K562 (cell line): ENCODE measurements at regions not wholly inside any gene's neighbourhood (a gene's known extent, or its start where the extent isn't known, plus 50 kb on each side); places are given as distances from the start of the nearest gene placed in this dataset.

ENCODE experiments used
- ATAC-seq: fragments of 200-7000 bp; cut with Tn5 transposase; 3 replicates; pipeline ENCODE4 v1.9.1; 2020; ENCODE audit warnings: moderate library complexity
- BruUV-seq: library from RNA; stranded (reverse); fragments of 400-500 nt; replicated peaks from 2 replicates; lab custom pipeline; 2021; lab: Mats Ljungman, UMichigan
- CTCF ChIA-PET: fragments of 300-600 bp; formaldehyde crosslinking; extraction: SDS; loops from one replicate; lab custom pipeline; 2021; ENCODE audit warnings: low intra/inter-chr PET ratio; lab: Yijun Ruan, JAX
- POLR2A ChIA-PET: fragments of 300-600, 350-650 bp; sonication (Branson Sonifier 250); formaldehyde crosslinking; extraction: SDS; loops from one replicate; lab custom pipeline; 2021; ENCODE audit warnings: antibody characterized with exemption, inconsistent platforms; lab: Yijun Ruan, JAX
- DNase-seq, 4 experiments: peaks; one replicate each; pipeline versions ENCODE4 v3.0.0 to v3.0.0-alpha.2; 2011 to 2018; ENCODE audit warnings: low spot score in 3 of 4, mixed read lengths in 3 of 4; ENCODE audit errors: extremely low read depth in 1 of 4
- FAIRE-seq: peaks from 2 replicates; lab custom pipeline; 2011; peaks lifted over from hg19 to GRCh38; lab: Jason Lieb, UNC
- H2AFZ ChIP-seq: 2 replicates; pipeline ENCODE4 v1.6.0; 2011; ENCODE audit warnings: low read depth, low read length, control low read depth, inconsistent platforms
- H3K27ac ChIP-seq: fragments of 200-600 bp; 3 replicates; pipeline ENCODE4 v1.8.0; 2011; ENCODE audit warnings: low read depth, mild to moderate bottlenecking, control low read depth, inconsistent platforms, low read length, moderate library complexity, mixed read lengths; ENCODE audit errors: extremely low read depth
- H3K27me3 ChIP-seq, 2 experiments: fragments of 300-600 bp in 1 of 2; 2 replicates in 1 of 2; 3 replicates in 1 of 2; pipeline versions ENCODE4 v1.6.0 to v1.8.0; 2011; ENCODE audit warnings: inconsistent platforms in 2 of 2, low read length in 2 of 2, mild to moderate bottlenecking in 1 of 2, mixed read lengths in 1 of 2, moderate library complexity in 1 of 2; ENCODE audit not compliant: control insufficient read depth in 2 of 2, insufficient read depth in 2 of 2
- H3K36me3 ChIP-seq: fragments of 300-600 bp; 3 replicates; pipeline ENCODE4 v1.8.0; 2011; ENCODE audit warnings: mild to moderate bottlenecking, low read length, inconsistent platforms; ENCODE audit not compliant: control insufficient read depth, insufficient read depth
- H3K4me1 ChIP-seq, 2 experiments: fragments of 200-600 bp in 1 of 2; replicated peaks in 1 of 2; 2 replicates in 1 of 2; 3 replicates in 1 of 2; pipeline versions ENCODE4 v1.5.1 to v1.8.0; 2011; ENCODE audit warnings: inconsistent platforms in 2 of 2, low read length in 2 of 2, mild to moderate bottlenecking in 1 of 2, mixed read lengths in 1 of 2, moderate library complexity in 1 of 2; ENCODE audit not compliant: control insufficient read depth in 2 of 2, insufficient read depth in 2 of 2
- H3K4me2 ChIP-seq: 2 replicates; pipeline ENCODE4 v1.6.1; 2011; ENCODE audit warnings: low read length, control low read depth, inconsistent platforms, mixed read lengths; ENCODE audit not compliant: insufficient read depth
- H3K4me3 ChIP-seq: fragments of 200-600 bp; sonication (generic), shearing (Covaris generic); 2 replicates; pipeline ENCODE4 v1.5.1; 2016; ENCODE audit warnings: control low read depth, inconsistent platforms
- H3K79me2 ChIP-seq: fragments of 200-600 bp; 3 replicates; pipeline ENCODE4 v1.8.0; 2011; ENCODE audit warnings: low read length, inconsistent platforms; ENCODE audit not compliant: control insufficient read depth, insufficient read depth
- H3K9ac ChIP-seq, 2 experiments: 2 replicates each; pipeline versions ENCODE4 v1.6.0 to v1.6.1; 2011; ENCODE audit warnings: low read depth in 2 of 2, low read length in 2 of 2, control low read depth in 1 of 2, inconsistent platforms in 1 of 2, mild to moderate bottlenecking in 1 of 2, mixed read lengths in 1 of 2; ENCODE audit not compliant: insufficient read depth in 1 of 2
- H3K9me1 ChIP-seq: one replicate; pipeline ENCODE4 v1.6.0; 2011; ENCODE audit warnings: inconsistent platforms, mild to moderate bottlenecking, low read length, moderate library complexity; ENCODE audit not compliant: control insufficient read depth, insufficient read depth
- H3K9me3 ChIP-seq: replicated peaks from 2 replicates; pipeline ENCODE4 v1.5.1; 2011; ENCODE audit warnings: low read depth, low read length, inconsistent platforms; ENCODE audit not compliant: control insufficient read depth, insufficient read depth
- H4K20me1 ChIP-seq: replicated peaks from 2 replicates; pipeline ENCODE4 v1.6.1; 2011; ENCODE audit warnings: low read length, inconsistent platforms, mixed read lengths; ENCODE audit not compliant: control insufficient read depth, insufficient read depth
- EZH2 ChIP-seq: IDR thresholded peaks from 2 replicates; pipeline ENCODE4 v1.6.1; 2012; ENCODE audit warnings: low read depth, mild to moderate bottlenecking, inconsistent platforms, low read length, borderline replicate concordance
- MED1 ChIP-seq: sonication (generic); formaldehyde crosslinking; IDR thresholded peaks from 2 replicates; pipeline ENCODE4 v1.8.1; 2023; ENCODE audit warnings: missing genetic modification reagents, borderline replicate concordance
- NFYB ChIP-seq: IDR thresholded peaks from 2 replicates; pipeline ENCODE4 v1.6.1; 2011; ENCODE audit warnings: mild to moderate bottlenecking, moderate library complexity; ENCODE audit not compliant: insufficient read length; ENCODE audit errors: extremely low read depth
- NR2F6 ChIP-seq: fragments of 450-650 bp; formaldehyde crosslinking; IDR thresholded peaks from 2 replicates; pipeline ENCODE4 v1.4.0; 2020; ENCODE audit warnings: mild to moderate bottlenecking
- ZNF140 ChIP-seq: fragments of 250-450 bp; sonication (Bioruptor Pico); IDR thresholded peaks from 2 replicates; pipeline ENCODE4 v1.8.0; 2021; ENCODE audit warnings: moderate library complexity, mild to moderate bottlenecking, inconsistent platforms
- ZNF407 ChIP-seq: fragments of 450-650 bp; IDR thresholded peaks from 2 replicates; pipeline ENCODE4 v1.6.1; 2016; ENCODE audit warnings: low read depth
- ZNF699 ChIP-seq: fragments of 250-450 bp; sonication (Bioruptor Pico); IDR thresholded peaks from 2 replicates; pipeline ENCODE4 v1.8.0; 2021; ENCODE audit warnings: mild to moderate bottlenecking, moderate library complexity; ENCODE audit not compliant: insufficient replicate concordance
- ZNF75A ChIP-seq: fragments of 450-650 bp; formaldehyde crosslinking; IDR thresholded peaks from 2 replicates; pipeline ENCODE4 v1.4.0; 2020; ENCODE audit warnings: mild to moderate bottlenecking
- ZNF77 ChIP-seq: fragments of 250-450 bp; sonication (Bioruptor Pico); IDR thresholded peaks from 2 replicates; pipeline ENCODE4 v1.5.0; 2020
- WGBS: fragments of 100-300 bp; shearing (Covaris generic); methylation state at CpG from one replicate; pipeline ENCODE4 v1.1.6; 2016; ENCODE audit warnings: low coverage, mixed read lengths; ENCODE audit not compliant: insufficient coverage; ENCODE audit errors: missing lambda C conversion rate; 5-methylcytosine and 5-hydroxymethylcytosine counted together
- in situ Hi-C: fragments of 300-500 bp; cut with MboI; formaldehyde crosslinking; loops from 4 replicates; pipeline ENCODE4 v1.15.0; 2018; ENCODE audit warnings: inconsistent platforms, mixed read lengths
- intact Hi-C: fragments of 100-400 bp; cut with micrococcal nuclease; formaldehyde crosslinking; loops from 2 replicates; pipeline ENCODE4 v1.14.2; 2022

GRCh38 chr2:4412637-4413187, 709.3 kb downstream of the DCDC2C start:
- H3K27ac ChIP-seq: no peak overlapping the region
- DNase-seq: no peak
- H3K27me3 ChIP-seq: no peaks in the 10 kb centered on the region
- no peaks in the 10 kb centered on the region for H4K20me1 ChIP-seq
- ChIA-PET POLR2A (no interaction called here), CTCF (no interaction called here)
- no peak overlapping the region for H3K4me3 ChIP-seq
- no peak overlapping the region for H2AFZ ChIP-seq
- no peaks in the 10 kb centered on the region for H3K79me2 ChIP-seq
- no peak for ATAC-seq
- H3K9ac ChIP-seq: no peak overlapping the region
- H3K9me3 ChIP-seq: no peaks in the 10 kb centered on the region; the same call in none of the 2 replicates
- intact Hi-C loops: no loop called here
- no peaks in the 10 kb centered on the region for H3K4me1 ChIP-seq
- in situ Hi-C loops: no loop called here
- H3K4me2 ChIP-seq: no peak overlapping the region
- no peaks in the 10 kb centered on the region for H3K36me3 ChIP-seq
- no peak for FAIRE-seq
- no peaks in the 10 kb centered on the region for H3K9me1 ChIP-seq
- no TSS peak for BruUV-seq
- WGBS: 2% methylated on average over 9 of the region's 9 CpGs
- TF ChIP-seq MED1 (CRISPR knock-in tag) (no peak), ZNF699 (no peak), ZNF140 (no peak), NFYB (no peak), ZNF75A (CRISPR knock-in tag) (no peak)

- Histone ChIP-seq H3K36me3 (no peaks in the 10 kb centered on the region), H3K27me3 (no peaks in the 10 kb centered on the region), H3K9me3 (no peaks in the 10 kb centered on the region; the same call in none of the 2 replicates), H3K4me3 (no peak overlapping the region), H3K27ac (no peak overlapping the region), H3K9me1 (no peaks in the 10 kb centered on the region), H3K4me1 (no peaks in the 10 kb centered on the region), H3K4me2 (no peak overlapping the region), H3K79me2 (no peaks in the 10 kb centered on the region), H4K20me1 (no peaks in the 10 kb centered on the region), H3K9ac (no peak overlapping the region), H2AFZ (no peak overlapping the region)
- intact Hi-C loops: no loop called here
- no TSS peak for BruUV-seq
- DNase-seq (no peak), ATAC-seq (no peak), FAIRE-seq (no peak)
- TF ChIP-seq NR2F6 (no peak), ZNF77 (CRISPR knock-in tag) (no peak), EZH2 (no peak), ZNF407 (no peak)
- WGBS: 0% methylated on average over 1 of the region's 1 CpG
- CTCF ChIA-PET: no interaction called here
- POLR2A ChIA-PET: no interaction called here
- in situ Hi-C loops: no loop called here
Observed at GRCh38 chr2:4415171-4415570, 711.8 kb downstream of the DCDC2C start.
